Neural crest cell (in vitro differentiated cells): ENCODE measurements at regions not wholly inside any gene's neighbourhood (a gene's known extent, or its start where the extent isn't known, plus 50 kb on each side); places are given as distances from the start of the nearest gene placed in this dataset.

Source experiments
- DNase-seq: peaks from one replicate; pipeline ENCODE4 v3.0.0; 2021; ENCODE audit warnings: low read depth, mixed read lengths, low spot score
- H3K27ac Mint-ChIP-seq: one replicate; pipeline ENCODE4 v1.8.0; 2021; ENCODE audit warnings: mild to moderate bottlenecking, mixed read lengths; ENCODE audit not compliant: unreplicated experiment
- H3K27me3 Mint-ChIP-seq: 2 replicates; pipeline ENCODE4 v1.8.0; 2021; ENCODE audit warnings: low read depth, mild to moderate bottlenecking, mixed read lengths
- H3K36me3 Mint-ChIP-seq: 2 replicates; pipeline ENCODE4 v1.8.0; 2021; ENCODE audit warnings: low read depth, mild to moderate bottlenecking, mixed read lengths
- H3K4me1 Mint-ChIP-seq: 2 replicates; pipeline ENCODE4 v1.8.0; 2021; ENCODE audit warnings: mixed read lengths
- H3K4me3 Mint-ChIP-seq: one replicate; pipeline ENCODE4 v1.8.0; 2021; ENCODE audit warnings: mild to moderate bottlenecking, mixed read lengths
- H3K9me3 Mint-ChIP-seq: 2 replicates; pipeline ENCODE4 v1.8.0; 2021; ENCODE audit warnings: mixed read lengths
- TF ChIP-seq, protein P1 (sequence below): fragments of 200-600 bp; sonication (generic); conservative IDR thresholded peaks from 2 replicates; pipeline ENCODE4 v1.5.0; 2021; ENCODE audit warnings: antibody characterized with exemption, mild to moderate bottlenecking

DNA sequence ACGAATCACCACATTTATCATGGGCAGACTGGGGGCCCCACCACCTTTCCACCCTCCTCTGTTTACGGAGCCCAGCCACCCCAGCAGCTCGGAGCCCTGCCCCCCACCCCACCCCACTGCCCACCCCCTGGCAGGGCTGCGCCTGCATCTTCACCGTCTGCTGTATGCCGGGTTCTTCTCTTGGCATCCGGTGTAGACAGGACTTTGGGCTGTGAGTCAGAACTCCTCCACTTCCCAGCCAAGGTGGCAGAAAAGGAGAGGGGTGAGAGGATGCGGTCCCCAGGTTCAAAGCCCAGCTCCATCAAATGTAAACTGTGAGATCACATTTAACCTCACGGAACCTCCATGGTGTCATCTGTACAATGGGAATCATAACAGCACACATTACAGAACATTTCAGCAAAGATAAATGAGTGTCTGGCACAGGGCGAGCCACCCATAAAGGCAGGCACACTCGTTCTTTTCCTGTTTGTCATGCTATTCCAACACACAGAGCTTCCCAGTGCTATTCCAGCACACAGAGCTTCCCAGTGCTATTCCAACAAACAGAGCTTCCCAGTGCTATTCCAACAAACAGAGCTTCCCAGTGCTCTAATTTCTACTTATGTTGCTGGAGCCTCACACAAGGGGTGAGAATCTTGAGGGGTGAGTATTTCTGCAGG lies 292.7 kb upstream of the RTL1 start:
- TF ChIP-seq, protein P1, sequence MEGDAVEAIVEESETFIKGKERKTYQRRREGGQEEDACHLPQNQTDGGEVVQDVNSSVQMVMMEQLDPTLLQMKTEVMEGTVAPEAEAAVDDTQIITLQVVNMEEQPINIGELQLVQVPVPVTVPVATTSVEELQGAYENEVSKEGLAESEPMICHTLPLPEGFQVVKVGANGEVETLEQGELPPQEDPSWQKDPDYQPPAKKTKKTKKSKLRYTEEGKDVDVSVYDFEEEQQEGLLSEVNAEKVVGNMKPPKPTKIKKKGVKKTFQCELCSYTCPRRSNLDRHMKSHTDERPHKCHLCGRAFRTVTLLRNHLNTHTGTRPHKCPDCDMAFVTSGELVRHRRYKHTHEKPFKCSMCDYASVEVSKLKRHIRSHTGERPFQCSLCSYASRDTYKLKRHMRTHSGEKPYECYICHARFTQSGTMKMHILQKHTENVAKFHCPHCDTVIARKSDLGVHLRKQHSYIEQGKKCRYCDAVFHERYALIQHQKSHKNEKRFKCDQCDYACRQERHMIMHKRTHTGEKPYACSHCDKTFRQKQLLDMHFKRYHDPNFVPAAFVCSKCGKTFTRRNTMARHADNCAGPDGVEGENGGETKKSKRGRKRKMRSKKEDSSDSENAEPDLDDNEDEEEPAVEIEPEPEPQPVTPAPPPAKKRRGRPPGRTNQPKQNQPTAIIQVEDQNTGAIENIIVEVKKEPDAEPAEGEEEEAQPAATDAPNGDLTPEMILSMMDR: no peak
- Mint-ChIP-seq H3K9me3 (no peaks in the 10 kb centered on the region), H3K27me3 (no peaks in the 10 kb centered on the region), H3K36me3 (no peaks in the 10 kb centered on the region), H3K4me3 (no peak overlapping the region), H3K4me1 (peaks cover 22% of the 10 kb centered on the region), H3K27ac (peak overlapping the region; percentile 46)
- DNase-seq: no peak

GRCh38 chr14:101196795-101197590 lies 293.5 kb upstream of the RTL1 start:
- no peak overlapping the region for H3K4me3 Mint-ChIP-seq
- H3K36me3 Mint-ChIP-seq: no peaks in the 10 kb centered on the region
- DNase-seq: no peak
- TF ChIP-seq, protein P1: no peak
- no peaks in the 10 kb centered on the region for H3K27me3 Mint-ChIP-seq
- peaks cover 16% of the 10 kb centered on the region for H3K4me1 Mint-ChIP-seq
- H3K27ac Mint-ChIP-seq: peak overlapping the region; percentile 46
- no peaks in the 10 kb centered on the region for H3K9me3 Mint-ChIP-seq

DNA sequence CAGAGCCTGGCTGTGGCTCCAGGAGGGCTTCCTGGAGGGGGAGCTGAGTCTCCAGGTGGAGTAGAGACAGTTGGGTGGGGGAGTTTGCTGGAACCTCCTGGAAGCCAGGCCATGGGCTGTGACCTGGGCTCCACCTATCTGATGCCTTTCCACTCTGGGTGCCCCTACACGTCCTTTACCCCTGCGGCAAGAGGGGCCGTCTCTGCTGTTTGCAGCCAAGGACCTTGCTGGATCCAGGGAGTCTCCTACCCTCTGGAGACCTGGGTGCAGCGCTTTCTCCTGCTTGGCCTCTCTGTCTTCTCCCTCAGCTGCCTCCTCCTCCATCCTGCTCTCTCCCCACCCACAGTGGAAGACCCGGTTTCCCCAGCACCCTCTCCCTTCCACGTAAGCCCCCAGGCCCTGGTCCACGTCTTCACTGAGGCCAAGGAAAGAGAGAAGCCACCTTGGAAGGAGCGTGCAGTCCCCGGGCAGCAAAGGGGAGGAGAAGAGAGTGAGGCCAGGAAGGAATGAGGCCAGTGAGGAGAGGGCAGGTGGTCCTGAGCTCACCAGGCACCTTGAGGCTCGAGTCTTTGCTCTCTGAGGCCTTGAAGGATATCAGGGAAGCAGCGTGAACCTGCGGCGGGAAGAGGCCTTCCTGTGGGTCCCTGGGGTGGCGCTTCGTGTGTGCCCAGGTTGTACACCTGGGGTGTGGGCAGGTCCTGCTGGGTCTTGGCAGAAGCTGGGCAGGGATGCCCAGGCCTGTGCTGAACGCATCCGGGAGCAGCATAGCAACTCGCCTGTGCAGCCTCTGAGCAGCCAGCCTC lies 294.3 kb upstream of the RTL1 start:
- Mint-ChIP-seq H3K4me3 (no peak overlapping the region), H3K36me3 (no peaks in the 10 kb centered on the region), H3K4me1 (peaks cover 16% of the 10 kb centered on the region), H3K27ac (peak overlapping the region; percentile 43), H3K27me3 (no peaks in the 10 kb centered on the region), H3K9me3 (no peaks in the 10 kb centered on the region)
- TF ChIP-seq, protein P1: no peak
- DNase-seq: no peak

DNA sequence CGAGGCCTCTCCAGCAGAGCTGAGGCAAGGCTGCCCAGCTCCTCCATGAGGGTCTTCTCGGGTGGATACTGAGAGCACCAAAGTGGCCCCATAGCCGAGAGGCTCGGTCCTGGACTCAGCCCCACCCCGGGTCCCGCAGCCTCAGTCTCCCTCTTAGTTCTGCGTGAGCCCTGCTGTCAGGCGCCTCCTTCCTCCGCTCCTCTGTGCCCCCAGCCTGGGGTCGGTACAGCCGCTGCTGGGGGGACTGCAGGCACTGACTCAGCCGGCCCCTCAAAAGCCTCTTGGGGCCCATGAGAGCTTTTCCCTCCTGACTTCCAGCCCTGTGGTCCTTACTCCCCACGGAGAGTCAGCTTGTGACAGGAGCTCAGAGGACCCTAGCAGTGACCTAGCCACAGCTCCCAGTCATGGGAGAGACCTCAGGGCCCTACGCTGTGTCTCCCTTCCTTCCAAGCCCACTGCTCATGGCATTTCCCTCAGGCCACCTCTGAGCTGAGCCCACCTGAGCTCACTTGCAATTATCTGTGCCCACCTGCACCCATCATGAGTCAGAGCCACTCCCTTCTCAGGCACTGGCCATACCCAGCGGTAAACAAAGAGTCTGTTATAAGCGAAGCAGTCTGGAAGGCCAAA lies 295.0 kb upstream of the RTL1 start:
- no peak for DNase-seq
- H3K4me1 Mint-ChIP-seq: peaks cover 12% of the 10 kb centered on the region
- TF ChIP-seq, protein P1: no peak
- H3K4me3 Mint-ChIP-seq: no peak overlapping the region
- no peaks in the 10 kb centered on the region for H3K27me3 Mint-ChIP-seq
- H3K27ac Mint-ChIP-seq: peak overlapping the region; percentile 84
- H3K36me3 Mint-ChIP-seq: no peaks in the 10 kb centered on the region
- no peaks in the 10 kb centered on the region for H3K9me3 Mint-ChIP-seq
